ENCODE measurements at regions not wholly inside any gene's neighbourhood (a gene's known extent, or its start where the extent isn't known, plus 50 kb on each side); places are given as distances from the start of the nearest gene placed in this dataset.

DNA sequence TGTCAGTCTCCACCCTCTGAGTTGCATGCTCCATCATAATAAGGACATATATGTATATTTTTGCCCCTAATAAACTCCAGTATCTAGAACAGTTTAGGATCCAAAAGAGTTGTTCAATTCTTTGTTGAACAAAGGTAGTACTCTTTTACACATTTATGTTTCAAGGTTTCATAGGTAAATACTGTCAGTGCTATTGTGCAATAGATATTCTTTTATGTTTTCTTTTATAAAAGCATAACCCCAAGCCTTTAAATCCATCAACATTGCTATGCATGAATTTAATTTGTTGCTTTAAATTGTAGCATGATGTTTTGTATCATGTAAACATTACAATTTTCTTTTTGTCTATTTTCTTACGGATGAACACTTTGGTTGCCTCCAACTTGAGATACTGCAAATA is 469.7 kb upstream of the COBL start:
- H3K27me3 ChIP-seq (ENCODE audit: control insufficient read depth, insufficient read depth, low read length, poor library complexity, severe bottlenecking): no peaks in the 10 kb centered on the region
- 96% methylated on average over 1 of the region's 1 CpG; no CpG with 5 or more reads in 1 of the 2 experiments for WGBS, 2 experiments (ENCODE audit: insufficient coverage in 1 of 2, insufficient read length in 1 of 2)
- Mint-ChIP-seq H3K36me3 (ENCODE audit: low read depth) (no peaks in the 10 kb centered on the region), H3K27me3 (ENCODE audit: insufficient read depth) (no peaks in the 10 kb centered on the region), H3K27ac (no peak overlapping the region), H3K4me3 (no peak overlapping the region), H3K9me3 (peaks cover 2% of the 10 kb centered on the region), H3K4me1 (no peaks in the 10 kb centered on the region)
- no peaks in the 10 kb centered on the region for H3K9me3 ChIP-seq (ENCODE audit: control insufficient read depth, low read length)
- no peaks in the 10 kb centered on the region for H3K4me1 ChIP-seq (ENCODE audit: control insufficient read depth, insufficient read depth, low read length)
- no peaks in the 10 kb centered on the region for H3K36me3 ChIP-seq (ENCODE audit: control insufficient read depth, insufficient read depth, low read length)
- H3K4me3 ChIP-seq (ENCODE audit: low read length): no peak overlapping the region
- no peak overlapping the region for H3K9ac ChIP-seq (ENCODE audit: extremely low read depth, low read length, poor library complexity, severe bottlenecking)
- TF ChIP-seq, protein P1, sequence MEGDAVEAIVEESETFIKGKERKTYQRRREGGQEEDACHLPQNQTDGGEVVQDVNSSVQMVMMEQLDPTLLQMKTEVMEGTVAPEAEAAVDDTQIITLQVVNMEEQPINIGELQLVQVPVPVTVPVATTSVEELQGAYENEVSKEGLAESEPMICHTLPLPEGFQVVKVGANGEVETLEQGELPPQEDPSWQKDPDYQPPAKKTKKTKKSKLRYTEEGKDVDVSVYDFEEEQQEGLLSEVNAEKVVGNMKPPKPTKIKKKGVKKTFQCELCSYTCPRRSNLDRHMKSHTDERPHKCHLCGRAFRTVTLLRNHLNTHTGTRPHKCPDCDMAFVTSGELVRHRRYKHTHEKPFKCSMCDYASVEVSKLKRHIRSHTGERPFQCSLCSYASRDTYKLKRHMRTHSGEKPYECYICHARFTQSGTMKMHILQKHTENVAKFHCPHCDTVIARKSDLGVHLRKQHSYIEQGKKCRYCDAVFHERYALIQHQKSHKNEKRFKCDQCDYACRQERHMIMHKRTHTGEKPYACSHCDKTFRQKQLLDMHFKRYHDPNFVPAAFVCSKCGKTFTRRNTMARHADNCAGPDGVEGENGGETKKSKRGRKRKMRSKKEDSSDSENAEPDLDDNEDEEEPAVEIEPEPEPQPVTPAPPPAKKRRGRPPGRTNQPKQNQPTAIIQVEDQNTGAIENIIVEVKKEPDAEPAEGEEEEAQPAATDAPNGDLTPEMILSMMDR (conservative IDR thresholded peaks at IDR 0.05): no peak
- H3K27ac ChIP-seq (ENCODE audit: low read depth, low read length): no peak overlapping the region
- DNase-seq: no peak

DNA sequence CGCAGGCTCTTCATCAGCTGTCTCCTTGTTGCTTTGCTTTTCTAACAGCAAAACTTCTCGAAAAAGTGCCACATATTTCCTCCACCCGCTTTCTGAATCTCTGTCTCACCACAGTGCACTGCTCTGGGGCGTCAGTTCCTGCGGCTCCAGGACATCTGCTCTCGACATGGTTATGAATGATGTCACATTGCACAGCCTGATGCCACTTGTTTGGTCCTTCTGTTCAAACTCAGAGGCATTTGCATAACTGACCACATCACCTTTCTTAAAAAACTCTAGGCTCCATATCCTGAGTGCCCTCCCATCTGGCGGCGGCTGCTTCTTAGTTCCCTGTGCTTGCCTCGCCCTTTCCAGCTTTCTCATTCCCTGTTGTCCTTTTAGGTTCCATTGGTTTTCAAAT is 469.3 kb upstream of the COBL start:
- Histone ChIP-seq H3K27ac (ENCODE audit: low read depth, low read length) (no peak overlapping the region), H3K4me1 (ENCODE audit: control insufficient read depth, insufficient read depth, low read length) (no peaks in the 10 kb centered on the region), H3K9me3 (ENCODE audit: control insufficient read depth, low read length) (no peaks in the 10 kb centered on the region), H3K36me3 (ENCODE audit: control insufficient read depth, insufficient read depth, low read length) (no peaks in the 10 kb centered on the region), H3K27me3 (ENCODE audit: control insufficient read depth, insufficient read depth, low read length, poor library complexity, severe bottlenecking) (no peaks in the 10 kb centered on the region), H3K4me3 (ENCODE audit: low read length) (no peak overlapping the region), H3K9ac (ENCODE audit: extremely low read depth, low read length, poor library complexity, severe bottlenecking) (no peak overlapping the region)
- peaks cover 2% of the 10 kb centered on the region for H3K9me3 Mint-ChIP-seq
- no peak overlapping the region for H3K4me3 Mint-ChIP-seq
- DNase-seq: no peak
- H3K27me3 Mint-ChIP-seq (ENCODE audit: insufficient read depth): no peaks in the 10 kb centered on the region
- 81 to 85% methylated on average over 9 of the region's 9 CpGs for WGBS, 2 experiments (ENCODE audit: insufficient coverage in 1 of 2, insufficient read length in 1 of 2)
- H3K4me1 Mint-ChIP-seq: no peaks in the 10 kb centered on the region
- no peak overlapping the region for H3K27ac Mint-ChIP-seq
- TF ChIP-seq, protein P1 (conservative IDR thresholded peaks at IDR 0.05): no peak
- H3K36me3 Mint-ChIP-seq (ENCODE audit: low read depth): no peaks in the 10 kb centered on the region

GRCh38 chr7:51785171-51785570 is 468.6 kb upstream of the COBL start:
- no peak overlapping the region for H3K4me3 ChIP-seq (ENCODE audit: low read length)
- no peaks in the 10 kb centered on the region for H3K4me1 ChIP-seq (ENCODE audit: control insufficient read depth, insufficient read depth, low read length)
- no peak overlapping the region for H3K27ac ChIP-seq (ENCODE audit: low read depth, low read length)
- TF ChIP-seq, protein P1 (conservative IDR thresholded peaks at IDR 0.05): no peak
- H3K27me3 ChIP-seq (ENCODE audit: control insufficient read depth, insufficient read depth, low read length, poor library complexity, severe bottlenecking): no peaks in the 10 kb centered on the region
- no peaks in the 10 kb centered on the region for H3K36me3 Mint-ChIP-seq (ENCODE audit: low read depth)
- H3K9me3 ChIP-seq (ENCODE audit: control insufficient read depth, low read length): no peaks in the 10 kb centered on the region
- no peaks in the 10 kb centered on the region for H3K4me1 Mint-ChIP-seq
- no peaks in the 10 kb centered on the region for H3K36me3 ChIP-seq (ENCODE audit: control insufficient read depth, insufficient read depth, low read length)
- H3K4me3 Mint-ChIP-seq: no peak overlapping the region
- peaks cover 2% of the 10 kb centered on the region for H3K9me3 Mint-ChIP-seq
- no peak overlapping the region for H3K9ac ChIP-seq (ENCODE audit: extremely low read depth, low read length, poor library complexity, severe bottlenecking)
- no peaks in the 10 kb centered on the region for H3K27me3 Mint-ChIP-seq (ENCODE audit: insufficient read depth)
- 89 to 100% methylated on average over 1 to 4 of the region's 4 CpGs for WGBS, 2 experiments (ENCODE audit: insufficient coverage in 1 of 2, insufficient read length in 1 of 2)
- H3K27ac Mint-ChIP-seq: no peak overlapping the region
- no peak for DNase-seq
